HG02943 (cell line): ENCODE measurements at regions not wholly inside any gene's neighbourhood (a gene's known extent, or its start where the extent isn't known, plus 50 kb on each side); places are given as distances from the start of the nearest gene placed in this dataset.
"Not testable (repeated sequence)": the region's sequence is repeated elsewhere in the genome, so short reads cannot be mapped to it uniquely, and the experiment has no call there.

Source experiments
- ATAC-seq: cut with Tn5 transposase; IDR thresholded peaks from one replicate; pipeline ENCODE4 v1.9.1; 2021; ENCODE audit warnings: mild to moderate bottlenecking, low read depth, moderate library complexity; ENCODE audit not compliant: unreplicated experiment

DNA sequence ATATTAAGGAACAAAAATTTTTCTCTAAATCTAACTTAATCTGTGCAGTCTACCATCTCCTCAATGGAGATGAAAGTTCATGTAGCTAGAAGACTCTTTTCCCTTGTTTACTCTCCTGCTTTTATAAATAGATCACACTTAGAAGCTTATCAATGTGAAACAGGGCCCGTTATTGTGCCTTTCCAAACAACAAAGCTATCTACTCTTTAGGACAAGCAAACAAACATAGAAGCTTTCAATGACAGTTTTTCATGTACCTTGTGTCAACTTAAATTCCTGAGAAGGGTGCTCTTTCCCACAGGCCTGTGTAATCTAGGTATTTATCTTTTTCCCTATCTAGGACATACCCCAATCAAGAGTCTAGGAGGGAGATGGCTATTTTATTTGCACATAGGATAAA, 247.8 kb upstream of the CWC22 start:
- ATAC-seq, result no peak

GRCh38 chr2:180247658-180248057, 240.6 kb upstream of the CWC22 start:
- no peak for ATAC-seq

- no peak for ATAC-seq
Observed at GRCh38 chr2:180246268-180246667, 239.2 kb upstream of the CWC22 start.

GRCh38 chr2:180240774-180241173, 233.7 kb upstream of the CWC22 start:
- ATAC-seq, result no peak

DNA sequence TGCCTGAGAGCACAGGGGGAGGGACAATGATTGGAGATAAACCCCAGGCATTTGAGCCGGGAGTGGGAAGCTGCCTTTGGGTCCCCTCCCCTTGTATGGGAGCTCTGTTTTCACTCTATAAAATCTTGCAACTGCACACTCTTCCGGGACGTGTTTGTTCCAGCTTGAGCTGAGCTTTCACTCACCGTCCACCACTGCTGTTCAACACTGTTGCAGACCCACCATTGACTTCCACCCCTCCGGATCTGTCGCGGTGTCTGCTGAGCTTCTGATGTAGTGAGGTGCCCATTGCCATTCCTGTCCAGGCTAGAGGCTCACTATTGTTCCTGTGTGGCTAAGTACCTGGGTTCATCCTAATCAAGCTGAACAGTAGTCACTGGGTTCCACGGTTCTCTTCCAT, 231.6 kb upstream of the CWC22 start:
- ATAC-seq, result no peak

GRCh38 chr2:180236061-180236460, 229.0 kb upstream of the CWC22 start:
- ATAC-seq, result not testable (repeated sequence)

- not testable (repeated sequence) for ATAC-seq
Observed at GRCh38 chr2:180235506-180235905, 228.4 kb upstream of the CWC22 start.

DNA sequence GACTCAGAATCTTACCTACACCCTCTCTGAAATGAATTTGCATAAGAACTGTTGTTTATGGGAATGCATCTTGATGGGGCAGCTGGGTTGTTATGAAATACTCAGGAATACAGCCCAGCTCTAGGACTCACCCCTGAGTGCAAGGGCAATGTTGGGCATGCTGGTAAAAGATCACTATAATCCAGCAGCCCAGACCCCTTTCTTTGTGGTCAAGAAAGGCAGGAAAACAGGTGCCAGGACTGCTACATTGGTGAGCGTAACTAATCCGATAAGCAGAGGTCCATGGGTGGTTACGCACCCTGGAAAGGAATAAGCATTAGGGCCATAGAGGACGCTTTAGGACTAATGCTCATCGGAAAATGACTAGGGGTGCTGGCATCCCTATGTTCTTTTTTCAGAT, 227.9 kb upstream of the CWC22 start:
- ATAC-seq, result not testable (repeated sequence)

- ATAC-seq, result no peak
Observed at GRCh38 chr2:180231015-180231414, 223.9 kb upstream of the CWC22 start.

DNA sequence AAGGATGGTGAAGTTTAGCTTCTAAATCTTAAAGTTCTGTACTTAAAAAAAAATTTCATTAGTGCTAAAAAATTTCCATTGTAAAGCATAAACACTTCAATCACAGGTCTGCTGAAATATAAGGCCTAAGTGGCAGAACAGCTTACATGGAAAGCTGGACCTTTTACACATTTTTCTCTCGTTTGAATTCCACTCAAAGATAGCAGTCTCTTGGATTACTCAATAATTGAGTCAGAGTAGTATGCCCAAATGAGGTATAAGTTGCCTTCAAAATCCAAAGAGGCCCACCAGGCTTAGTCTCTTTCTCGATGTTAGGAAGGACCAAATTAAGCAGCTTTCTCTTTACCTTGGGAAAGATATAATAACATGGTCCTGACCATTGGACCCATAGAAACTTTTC, 220.4 kb upstream of the CWC22 start:
- ATAC-seq, result no peak

GRCh38 chr2:180225118-180225517, 218.0 kb upstream of the CWC22 start:
- no peak for ATAC-seq

GRCh38 chr2:180222644-180223043, 215.5 kb upstream of the CWC22 start:
- no peak for ATAC-seq

- ATAC-seq, result no peak
Observed at GRCh38 chr2:180219491-180219890, 212.4 kb upstream of the CWC22 start.

DNA sequence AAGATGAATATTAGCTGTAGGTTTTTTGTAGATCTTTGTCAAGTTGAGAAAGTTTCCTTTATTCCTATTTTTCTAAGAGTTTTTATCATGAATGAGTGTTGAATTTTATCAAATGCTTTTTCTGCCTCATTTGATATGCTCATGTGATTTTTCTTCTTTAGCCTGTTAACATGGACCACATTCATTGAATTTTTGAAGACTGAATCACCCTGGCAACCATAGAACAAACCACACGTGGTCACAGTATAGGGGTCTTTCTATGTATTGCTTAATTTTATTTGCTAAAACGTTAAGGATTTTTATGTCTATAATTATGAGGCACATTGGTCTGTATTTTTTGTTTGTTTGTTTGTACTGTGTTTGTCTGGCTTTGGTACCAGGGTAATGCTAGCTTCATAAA, 201.7 kb upstream of the CWC22 start:
- no peak for ATAC-seq

GRCh38 chr2:180205621-180206235, 198.6 kb upstream of the CWC22 start:
- ATAC-seq, result no peak

DNA sequence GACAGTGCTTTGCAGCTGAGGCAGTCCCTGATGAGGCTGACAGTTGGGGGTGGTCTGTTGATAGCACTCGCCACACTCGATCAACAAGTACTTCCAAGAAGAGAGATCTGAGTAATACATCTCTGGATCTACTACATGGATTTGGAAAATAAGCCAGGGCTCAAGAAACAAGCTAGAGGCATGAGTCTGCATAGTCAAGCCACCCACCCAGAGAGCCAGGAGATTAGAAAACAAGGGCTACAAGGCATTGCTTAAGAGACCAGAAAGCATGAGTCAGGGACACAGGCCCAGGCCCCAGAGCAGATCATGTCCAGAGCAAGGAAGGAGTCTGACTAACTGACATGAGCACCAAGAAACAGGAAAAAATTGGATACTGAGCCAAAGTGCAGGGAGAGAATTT, 196.9 kb upstream of the CWC22 start:
- ATAC-seq, result no peak

- ATAC-seq, result no peak
Observed at GRCh38 chr2:180202467-180202951, 195.4 kb upstream of the CWC22 start.

DNA sequence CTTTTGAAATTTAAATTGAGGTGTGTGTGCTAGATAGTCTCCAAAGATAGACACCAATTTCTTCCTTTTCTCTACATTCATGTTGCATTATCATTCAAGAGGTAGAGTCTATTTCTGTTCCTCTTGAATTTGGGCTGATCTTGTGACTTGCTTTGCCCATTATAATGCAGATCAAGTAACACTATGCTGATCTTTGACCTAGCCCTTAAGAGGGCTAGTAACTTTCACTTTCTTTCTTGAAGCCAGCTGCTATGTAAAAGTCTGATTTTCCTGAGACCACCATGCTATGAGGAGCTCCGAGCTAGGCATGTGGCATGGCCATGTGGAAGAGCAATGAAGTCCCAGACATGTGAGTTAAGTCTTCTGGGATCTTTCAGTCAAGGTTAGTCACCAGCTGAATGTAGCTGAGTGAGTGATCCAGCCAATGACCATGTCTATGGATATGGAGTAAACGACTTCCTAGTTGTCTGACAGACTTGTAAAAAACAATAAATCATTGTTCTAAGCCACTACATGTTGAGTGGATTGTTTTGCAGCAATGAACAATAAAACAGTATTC, 189.4 kb upstream of the CWC22 start:
- no peak for ATAC-seq

DNA sequence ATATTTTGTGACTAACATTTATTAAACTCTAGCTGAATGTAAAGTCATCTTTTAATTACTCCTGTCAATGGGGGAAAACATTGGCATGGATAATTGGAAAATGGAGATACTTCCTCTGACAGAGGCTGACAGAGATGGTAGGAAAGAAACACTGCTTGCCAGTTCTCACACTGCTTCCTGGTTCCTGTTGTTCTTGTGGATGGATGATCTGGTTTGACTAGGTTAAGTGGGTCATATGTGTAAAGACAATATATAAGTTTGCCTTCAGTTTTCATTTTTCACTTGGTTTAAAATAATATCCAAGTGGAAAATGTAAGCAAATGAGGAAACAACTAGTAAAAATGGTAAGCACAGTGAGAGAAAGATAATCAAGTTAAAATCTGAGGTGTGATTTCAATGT, 188.8 kb upstream of the CWC22 start:
- no peak for ATAC-seq

- ATAC-seq, result no peak
Observed at GRCh38 chr2:180191432-180192124, 184.5 kb upstream of the CWC22 start.

- no peak for ATAC-seq
Observed at GRCh38 chr2:180190851-180191250, 183.8 kb upstream of the CWC22 start.

GRCh38 chr2:180187611-180188010, 180.5 kb upstream of the CWC22 start:
- ATAC-seq, result no peak
